ENCODE measurements at regions not wholly inside any gene's neighbourhood (a gene's known extent, or its start where the extent isn't known, plus 50 kb on each side); places are given as distances from the start of the nearest gene placed in this dataset.

DNA sequence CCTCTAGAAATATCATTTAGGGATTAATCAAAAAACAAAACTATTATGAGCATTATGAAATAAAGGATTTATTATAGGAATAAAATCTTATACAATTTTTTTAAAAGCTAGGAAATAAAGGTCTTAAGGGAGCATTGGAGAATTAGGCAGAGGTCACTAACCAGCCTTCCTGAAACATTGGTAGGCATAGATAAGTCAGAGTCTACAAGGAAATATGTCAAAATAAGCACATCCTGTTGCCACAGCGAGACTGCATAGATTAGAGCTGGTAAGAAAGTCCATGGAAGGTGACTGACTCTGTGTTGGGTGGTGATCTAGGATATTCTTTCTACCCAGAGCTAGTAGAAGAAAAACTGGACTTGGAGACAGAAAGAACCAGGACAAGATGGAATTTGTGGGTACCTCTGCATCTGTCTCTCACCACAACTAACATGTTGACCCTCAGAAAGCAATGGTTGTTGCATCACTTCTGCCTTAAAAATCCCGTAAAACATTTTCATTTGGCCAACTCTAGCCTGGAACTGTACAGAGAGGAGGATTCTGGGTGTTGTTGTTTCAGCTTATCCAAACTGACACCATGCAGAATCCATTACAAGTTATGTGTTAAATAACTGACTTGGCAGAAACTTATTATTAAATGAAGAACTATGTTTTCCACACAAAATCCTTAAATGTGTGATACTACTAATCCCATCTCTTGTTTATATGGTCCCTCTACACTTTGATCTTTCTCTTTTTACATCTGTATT lies 77.1 kb downstream of the FBXO5 start:
- intact Hi-C loops (cut with DNase I), result no loop called here
- H3K9me3 ChIP-seq, result no peaks in the 10 kb centered on the region
- H3K27ac ChIP-seq, result no peak overlapping the region
- H3K36me3 ChIP-seq (ENCODE audit: insufficient read depth in 1 of 2, low read depth in 1 of 2), result no peaks in the 10 kb centered on the region
- no peak overlapping the region for H3K4me3 ChIP-seq
- WGBS, 3 donors, result 60 to 65% (median 64%) methylated on average over 2 of the region's 2 CpGs
- DNase-seq, result no peak
- ATAC-seq, result no peak
- H3K27me3 ChIP-seq (ENCODE audit: insufficient read depth in 3 of 3, low read length in 2 of 3), result no peaks in the 10 kb centered on the region
- TF ChIP-seq, protein P1, sequence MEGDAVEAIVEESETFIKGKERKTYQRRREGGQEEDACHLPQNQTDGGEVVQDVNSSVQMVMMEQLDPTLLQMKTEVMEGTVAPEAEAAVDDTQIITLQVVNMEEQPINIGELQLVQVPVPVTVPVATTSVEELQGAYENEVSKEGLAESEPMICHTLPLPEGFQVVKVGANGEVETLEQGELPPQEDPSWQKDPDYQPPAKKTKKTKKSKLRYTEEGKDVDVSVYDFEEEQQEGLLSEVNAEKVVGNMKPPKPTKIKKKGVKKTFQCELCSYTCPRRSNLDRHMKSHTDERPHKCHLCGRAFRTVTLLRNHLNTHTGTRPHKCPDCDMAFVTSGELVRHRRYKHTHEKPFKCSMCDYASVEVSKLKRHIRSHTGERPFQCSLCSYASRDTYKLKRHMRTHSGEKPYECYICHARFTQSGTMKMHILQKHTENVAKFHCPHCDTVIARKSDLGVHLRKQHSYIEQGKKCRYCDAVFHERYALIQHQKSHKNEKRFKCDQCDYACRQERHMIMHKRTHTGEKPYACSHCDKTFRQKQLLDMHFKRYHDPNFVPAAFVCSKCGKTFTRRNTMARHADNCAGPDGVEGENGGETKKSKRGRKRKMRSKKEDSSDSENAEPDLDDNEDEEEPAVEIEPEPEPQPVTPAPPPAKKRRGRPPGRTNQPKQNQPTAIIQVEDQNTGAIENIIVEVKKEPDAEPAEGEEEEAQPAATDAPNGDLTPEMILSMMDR (IDR thresholded peaks at IDR 0.05), result no peak
- H3K4me1 ChIP-seq, result no peaks in the 10 kb centered on the region

DNA sequence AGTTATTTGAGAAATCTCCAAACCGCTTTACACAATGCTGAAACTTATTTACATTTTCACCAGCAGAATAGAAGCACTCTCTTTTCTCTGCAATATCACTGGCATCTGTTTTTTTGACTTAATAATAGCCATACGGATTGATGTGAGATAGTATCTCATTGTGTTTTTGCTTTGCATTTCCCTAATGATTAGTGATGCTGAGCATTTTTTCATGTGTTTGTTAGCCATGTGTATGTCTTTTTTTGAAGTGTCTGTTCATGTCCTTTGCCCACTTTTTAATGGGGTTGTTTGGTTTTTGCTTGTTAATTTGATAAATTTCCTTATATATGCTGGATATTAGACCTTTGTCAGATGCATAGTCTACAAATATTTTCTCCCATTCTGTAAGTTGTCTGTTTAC lies 73.6 kb downstream of the FBXO5 start:
- no peak for ATAC-seq
- 52 to 82% (median 68%) methylated on average over 2 of the region's 2 CpGs for WGBS, 3 donors

DNA sequence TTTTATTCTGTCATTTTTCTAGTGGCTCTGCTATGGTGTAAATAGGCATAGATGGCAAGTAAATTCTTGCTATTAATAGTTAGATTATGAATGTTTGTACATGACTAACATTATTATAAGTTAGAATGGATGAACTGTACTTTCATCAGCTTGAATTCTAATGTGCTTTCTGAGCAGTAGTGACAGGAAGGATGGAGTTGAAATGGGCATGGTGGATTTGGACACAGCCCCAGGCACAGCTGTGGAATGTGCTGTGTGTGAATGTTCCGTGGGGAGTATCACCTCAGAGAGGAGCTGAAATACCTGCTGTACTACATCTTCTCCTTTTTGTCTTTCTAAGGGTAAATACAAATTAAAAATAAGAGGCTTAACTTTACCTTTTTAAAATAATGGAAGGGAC lies 66.8 kb downstream of the FBXO5 start:
- intact Hi-C loops (cut with DNase I), result no loop called here
- Histone ChIP-seq H3K27me3 (ENCODE audit: insufficient read depth in 3 of 3, low read length in 2 of 3) (no peaks in the 10 kb centered on the region), H3K4me3 (no peak overlapping the region), H3K9me3 (no peaks in the 10 kb centered on the region), H3K27ac (no peak overlapping the region), H3K36me3 (ENCODE audit: insufficient read depth in 1 of 2, low read depth in 1 of 2) (no peaks in the 10 kb centered on the region), H3K4me1 (no peaks in the 10 kb centered on the region)
- ATAC-seq (no peak), DNase-seq (no peak)
- TF ChIP-seq, protein P1 (IDR thresholded peaks at IDR 0.05), result no peak
- 19 to 24% (median 20%) methylated on average over 1 of the region's 1 CpG for WGBS, 3 donors

More for the DNA sequence above, 73.6 kb downstream of the FBXO5 start:
- no peak overlapping the region for H3K27ac ChIP-seq
- H3K4me3 ChIP-seq, result no peak overlapping the region
- DNase-seq, result no peak
- no peaks in the 10 kb centered on the region for H3K27me3 ChIP-seq (ENCODE audit: insufficient read depth in 3 of 3, low read length in 2 of 3)
- H3K4me1 ChIP-seq, result no peaks in the 10 kb centered on the region
- intact Hi-C loops (cut with DNase I), result no loop called here
- H3K36me3 ChIP-seq (ENCODE audit: insufficient read depth in 1 of 2, low read depth in 1 of 2), result no peaks in the 10 kb centered on the region
- H3K9me3 ChIP-seq, result no peaks in the 10 kb centered on the region
- TF ChIP-seq, protein P1 (IDR thresholded peaks at IDR 0.05), result no peak

DNA sequence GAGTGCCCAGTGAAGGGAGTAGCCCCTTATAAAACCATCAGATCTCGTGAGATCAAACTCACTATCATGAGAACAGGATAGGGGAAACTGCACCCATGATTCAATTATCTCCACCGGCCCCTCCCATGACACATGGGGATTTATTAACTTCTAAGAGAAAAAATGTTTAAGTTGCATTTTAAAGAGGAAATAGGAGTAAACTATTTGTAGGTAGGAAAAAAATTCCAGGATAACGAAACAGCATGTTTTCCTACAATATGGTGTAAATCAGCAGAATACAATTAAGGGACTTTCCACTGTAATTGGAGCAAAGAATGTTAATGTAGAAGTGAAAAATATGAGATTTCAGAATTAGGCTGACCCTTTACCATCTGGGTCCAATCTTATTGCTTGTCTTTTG lies 63.9 kb downstream of the FBXO5 start:
- Histone ChIP-seq H3K27ac (no peak overlapping the region), H3K27me3 (ENCODE audit: insufficient read depth in 3 of 3, low read length in 2 of 3) (no peaks in the 10 kb centered on the region), H3K9me3 (no peaks in the 10 kb centered on the region), H3K4me3 (no peak overlapping the region), H3K4me1 (peaks cover 6% of the 10 kb centered on the region), H3K36me3 (ENCODE audit: insufficient read depth in 1 of 2, low read depth in 1 of 2) (no peaks in the 10 kb centered on the region)
- 69 to 78% (median 70%) methylated on average over 3 of the region's 3 CpGs for WGBS, 3 donors
- DNase-seq (no peak), ATAC-seq (no peak)
- TF ChIP-seq, protein P1 (IDR thresholded peaks at IDR 0.05), result no peak
- intact Hi-C loops (cut with DNase I), result no loop called here

DNA sequence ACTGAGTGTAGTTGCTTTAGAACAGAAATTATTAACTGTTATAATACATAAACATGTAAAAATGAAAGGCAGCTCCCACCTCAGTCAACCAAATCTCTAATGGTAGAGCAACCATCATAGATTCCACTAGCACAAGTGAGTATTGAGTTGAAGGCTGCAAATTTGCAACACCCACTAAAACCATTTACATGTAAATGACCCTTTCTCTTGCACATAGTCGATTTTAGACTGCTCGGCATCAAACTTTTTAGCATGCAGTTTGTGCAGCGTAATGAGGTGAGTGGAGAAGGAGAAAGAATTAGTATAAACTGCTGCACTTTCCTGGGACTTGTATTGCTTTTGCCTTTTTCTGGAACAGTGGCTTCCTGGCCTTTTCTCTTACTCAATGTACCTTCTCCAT lies 62.8 kb downstream of the FBXO5 start:
- WGBS, 3 donors, result 89 to 93% (median 91%) methylated on average over 3 of the region's 3 CpGs

More for the DNA sequence above, 62.8 kb downstream of the FBXO5 start:
- peaks cover 6% of the 10 kb centered on the region for H3K4me1 ChIP-seq
- H3K27me3 ChIP-seq (ENCODE audit: insufficient read depth in 3 of 3, low read length in 2 of 3), result no peaks in the 10 kb centered on the region
- intact Hi-C loops (cut with DNase I), result no loop called here
- H3K9me3 ChIP-seq, result no peaks in the 10 kb centered on the region
- no peaks in the 10 kb centered on the region for H3K36me3 ChIP-seq (ENCODE audit: insufficient read depth in 1 of 2, low read depth in 1 of 2)
- TF ChIP-seq, protein P1 (IDR thresholded peaks at IDR 0.05), result no peak
- ATAC-seq, result no peak
- H3K4me3 ChIP-seq, result no peak overlapping the region
- DNase-seq, result no peak
- H3K27ac ChIP-seq, result no peak overlapping the region

Data from psoas muscle (tissue), 7 donors.